HEK293 (cell line): ENCODE measurements at regions not wholly inside any gene's neighbourhood (a gene's known extent, or its start where the extent isn't known, plus 50 kb on each side); places are given as distances from the start of the nearest gene placed in this dataset.

Experiments
- CTCF ChIA-PET: fragments of 350-600 bp; formaldehyde crosslinking; extraction: SDS; loops from one replicate; lab custom pipeline; 2021; ENCODE audit warnings: antibody characterized with exemption; lab: Yijun Ruan, JAX
- POLR2A ChIA-PET: fragments of 300-600 bp; formaldehyde crosslinking; extraction: SDS; loops from one replicate; lab custom pipeline; 2020; ENCODE audit warnings: antibody characterized with exemption, inconsistent platforms; lab: Yijun Ruan, JAX
- H3K27ac ChIP-seq: fragments of 200-500 bp; sonication (Bioruptor generic); 2 replicates; pipeline ENCODE4 v1.5.1; 2014; ENCODE audit warnings: low read depth, low read length, control low read depth, inconsistent platforms; ENCODE audit errors: extremely low read depth
- H3K36me3 ChIP-seq, 2 experiments: fragments of 200-500 bp in 1 of 2; sonication (Bioruptor generic) in 1 of 2; 1 replicate in 1 of 2; 2 replicates in 1 of 2; pipeline ENCODE4 v1.5.1; 2014 to 2017; ENCODE audit warnings: inconsistent platforms in 2 of 2, low read length in 2 of 2; ENCODE audit not compliant: control insufficient read depth in 2 of 2, insufficient read depth in 1 of 2
- H3K4me1 ChIP-seq: fragments of 200-500 bp; sonication (Bioruptor generic); 2 replicates; pipeline ENCODE4 v1.5.1; 2014; ENCODE audit warnings: mild to moderate bottlenecking, low read length, inconsistent platforms; ENCODE audit not compliant: control insufficient read depth, insufficient read depth
- H3K4me3 ChIP-seq: 2 replicates; pipeline ENCODE4 v1.5.1; 2011; ENCODE audit warnings: low read depth, mild to moderate bottlenecking, control low read depth, low read length, moderate library complexity
- H3K9me3 ChIP-seq: fragments of 200-500 bp; sonication (Bioruptor generic); 2 replicates; pipeline ENCODE4 v1.5.1; 2014; ENCODE audit warnings: low read depth, low read length, inconsistent platforms; ENCODE audit not compliant: control insufficient read depth, insufficient read depth
- ELK4 ChIP-seq: IDR thresholded peaks from 2 replicates; pipeline ENCODE4 v1.6.1; 2011; ENCODE audit warnings: mild to moderate bottlenecking, low read depth, low read length, borderline replicate concordance
- HOXC10 ChIP-seq: sonication (generic); formaldehyde crosslinking; IDR thresholded peaks from 2 replicates; pipeline ENCODE4 v1.8.1; 2023; ENCODE audit warnings: mild to moderate bottlenecking, missing genetic modification reagents
- MZF1 ChIP-seq: fragments of 450-650 bp; formaldehyde crosslinking; IDR thresholded peaks from 2 replicates; pipeline ENCODE4 v1.5.1; 2017; ENCODE audit warnings: missing biosample characterization, missing genetic modification characterization, borderline replicate concordance
- PRDM6 ChIP-seq: fragments of 450-650 bp; formaldehyde crosslinking; IDR thresholded peaks from 2 replicates; pipeline ENCODE4 v1.5.1; 2017; ENCODE audit warnings: missing biosample characterization, missing genetic modification characterization
- SETDB1 ChIP-seq: IDR thresholded peaks from one replicate; pipeline ENCODE4 v1.6.1; 2017; ENCODE audit warnings: mild to moderate bottlenecking, low read length, moderate library complexity, mixed read lengths; ENCODE audit not compliant: insufficient read length
- SP3 ChIP-seq: fragments of 450-650 bp; formaldehyde crosslinking; IDR thresholded peaks from 2 replicates; pipeline ENCODE4 v1.5.1; 2016; ENCODE audit warnings: missing biosample characterization, missing genetic modification characterization
- ZBTB26 ChIP-seq: fragments of 450-650 bp; formaldehyde crosslinking; optimal IDR thresholded peaks from 2 replicates; pipeline ENCODE3; 2016; ENCODE audit warnings: missing biosample characterization, mild to moderate bottlenecking, missing genetic modification characterization
- ZNF140 ChIP-seq: fragments of 450-650 bp; formaldehyde crosslinking; IDR thresholded peaks from 2 replicates; pipeline ENCODE4 v1.5.1; 2016; ENCODE audit warnings: missing biosample characterization, missing genetic modification characterization
- ZNF221 ChIP-seq: fragments of 450-650 bp; formaldehyde crosslinking; IDR thresholded peaks from 2 replicates; pipeline ENCODE4 v1.5.1; 2017; ENCODE audit warnings: missing biosample characterization, missing genetic modification characterization, borderline replicate concordance
- ZNF394 ChIP-seq: fragments of 450-650 bp; formaldehyde crosslinking; IDR thresholded peaks from 2 replicates; pipeline ENCODE4 v1.5.1; 2016; ENCODE audit warnings: missing biosample characterization, missing genetic modification characterization, mild to moderate bottlenecking, moderate library complexity, borderline replicate concordance
- ZNF488 ChIP-seq: fragments of 450-650 bp; formaldehyde crosslinking; IDR thresholded peaks from 2 replicates; pipeline ENCODE4 v1.5.1; 2016; ENCODE audit warnings: missing biosample characterization, missing genetic modification characterization
- ZNF548 ChIP-seq: fragments of 450-650 bp; formaldehyde crosslinking; IDR thresholded peaks from 2 replicates; pipeline ENCODE4 v1.5.1; 2016; ENCODE audit warnings: missing biosample characterization, missing genetic modification characterization
- ZNF600 ChIP-seq: fragments of 450-650 bp; formaldehyde crosslinking; IDR thresholded peaks from 2 replicates; pipeline ENCODE4 v1.5.1; 2016; ENCODE audit warnings: missing biosample characterization, missing genetic modification characterization
- ZNF621 ChIP-seq: fragments of 450-650 bp; formaldehyde crosslinking; IDR thresholded peaks from 2 replicates; pipeline ENCODE4 v1.5.1; 2017; ENCODE audit warnings: missing biosample characterization, missing genetic modification characterization
- ZNF670 ChIP-seq: fragments of 450-650 bp; formaldehyde crosslinking; IDR thresholded peaks from 2 replicates; pipeline ENCODE4 v1.5.1; 2016; ENCODE audit warnings: missing biosample characterization, missing genetic modification characterization, low read depth
- ZNF692 ChIP-seq: fragments of 450-650 bp; formaldehyde crosslinking; IDR thresholded peaks from 2 replicates; pipeline ENCODE4 v1.5.1; 2016; ENCODE audit warnings: missing biosample characterization, missing genetic modification characterization
- ZNF791 ChIP-seq: fragments of 450-650 bp; formaldehyde crosslinking; IDR thresholded peaks from 2 replicates; pipeline ENCODE4 v1.5.1; 2016; ENCODE audit warnings: missing biosample characterization, missing genetic modification characterization
- ZSCAN23 ChIP-seq: fragments of 450-650 bp; formaldehyde crosslinking; IDR thresholded peaks from 2 replicates; pipeline ENCODE4 v1.5.1; 2016; ENCODE audit warnings: missing biosample characterization, missing genetic modification characterization
- ZSCAN5A ChIP-seq: fragments of 450-650 bp; formaldehyde crosslinking; IDR thresholded peaks from 2 replicates; pipeline ENCODE4 v1.5.1; 2016; ENCODE audit warnings: missing biosample characterization, missing genetic modification characterization

GRCh38 chr20:58092353-58092752 lies 136.1 kb downstream of the ANKRD60 start (continued):
- TF ChIP-seq ZNF221 (tag by site-specific recombination) (no peak), ZNF394 (tag by site-specific recombination) (no peak), ZNF692 (tag by site-specific recombination) (no peak), PRDM6 (no peak), ZNF621 (no peak)

- CTCF ChIA-PET: interaction anchor here (0.6 to 1.0 kb wide), 4 partner anchors 11 to 438 kb away, joined by 3 to 4 read pairs (median 3); no protein-coding TSS in a partner anchor
- no peak for TF ChIP-seq ZNF548 (tag by site-specific recombination)
- TF ChIP-seq HOXC10 (CRISPR knock-in tag): no peak
- TF ChIP-seq SP3: no peak
- no peak for TF ChIP-seq ZNF394 (tag by site-specific recombination)
- no peak for TF ChIP-seq ZNF621
- TF ChIP-seq ZNF600 (tag by site-specific recombination): no peak
- no peak for TF ChIP-seq ZBTB26
- TF ChIP-seq ZNF670 (tag by site-specific recombination): no peak
- no peak for TF ChIP-seq MZF1 (tag by site-specific recombination)
- no peak for TF ChIP-seq SETDB1
- Histone ChIP-seq H3K4me3 (no peak overlapping the region), H3K9me3 (no peaks in the 10 kb centered on the region), H3K36me3 (no peaks in the 10 kb centered on the region), H3K27ac (no peak overlapping the region), H3K4me1 (no peaks in the 10 kb centered on the region)
- POLR2A ChIA-PET: interaction anchor here (0.6 kb wide), 1 partner anchor 253 kb away, joined by 3 read pairs; no protein-coding TSS in a partner anchor
These were observed 136.6 kb downstream of the ANKRD60 start for GRCh38 chr20:58091810-58092209.

- H3K27ac ChIP-seq: no peak overlapping the region
- ChIA-PET CTCF (interaction anchor here (0.6 to 0.8 kb wide), 2 partner anchors 39 to 88 kb away, joined by 3 read pairs; no protein-coding TSS in a partner anchor), POLR2A (no interaction called here)
These were observed 138.3 kb downstream of the ANKRD60 start for GRCh38 chr20:58090161-58090560.

More at GRCh38 chr20:58090161-58090560, 138.3 kb downstream of the ANKRD60 start:
- TF ChIP-seq ELK4 (no peak), ZSCAN23 (tag by site-specific recombination) (no peak), ZNF140 (no peak), ZNF791 (no peak), ZNF488 (tag by site-specific recombination) (no peak), ZSCAN5A (tag by site-specific recombination) (no peak)
- H3K4me1 ChIP-seq: no peaks in the 10 kb centered on the region
- no peak overlapping the region for H3K4me3 ChIP-seq
- H3K36me3 ChIP-seq: no peaks in the 10 kb centered on the region
- H3K9me3 ChIP-seq: no peaks in the 10 kb centered on the region
